Activated naive CD4-positive, alpha-beta T cell treated with anti-CD3 and anti-CD28 coated beads for 36 hours (primary cell): ENCODE measurements at regions not wholly inside any gene's neighbourhood (a gene's known extent, or its start where the extent isn't known, plus 50 kb on each side); places are given as distances from the start of the nearest gene placed in this dataset.

Experiments
- CTCF ChIA-PET: fragments of 350-600 bp; sonication (Branson Sonifier 250); formaldehyde crosslinking; loops from one replicate; lab custom pipeline; 2021; ENCODE audit warnings: antibody characterized with exemption; lab: Charles Lee
- DNase-seq: peaks from one replicate; pipeline ENCODE4 v3.0.0-alpha.2; 2020
- H3K27ac Mint-ChIP-seq: one replicate; pipeline ENCODE4 v1.8.0; 2021; ENCODE audit warnings: mild to moderate bottlenecking, mixed read lengths
- H3K27me3 Mint-ChIP-seq: one replicate; pipeline ENCODE4 v1.8.0; 2021; ENCODE audit warnings: low read depth, mixed read lengths
- H3K36me3 Mint-ChIP-seq: one replicate; pipeline ENCODE4 v1.8.0; 2021; ENCODE audit warnings: low read depth, mixed read lengths
- H3K4me1 Mint-ChIP-seq: one replicate; pipeline ENCODE4 v1.8.0; 2021; ENCODE audit warnings: low read depth, mixed read lengths
- H3K4me3 Mint-ChIP-seq: one replicate; pipeline ENCODE4 v1.8.0; 2021; ENCODE audit warnings: mild to moderate bottlenecking, moderate library complexity, mixed read lengths
- H3K9me3 Mint-ChIP-seq: one replicate; pipeline ENCODE4 v1.8.0; 2021; ENCODE audit warnings: mixed read lengths
- intact Hi-C: fragments of 100-400 bp; cut with micrococcal nuclease; formaldehyde crosslinking; loops from one replicate; pipeline ENCODE4 v1.15.1; 2023

DNA sequence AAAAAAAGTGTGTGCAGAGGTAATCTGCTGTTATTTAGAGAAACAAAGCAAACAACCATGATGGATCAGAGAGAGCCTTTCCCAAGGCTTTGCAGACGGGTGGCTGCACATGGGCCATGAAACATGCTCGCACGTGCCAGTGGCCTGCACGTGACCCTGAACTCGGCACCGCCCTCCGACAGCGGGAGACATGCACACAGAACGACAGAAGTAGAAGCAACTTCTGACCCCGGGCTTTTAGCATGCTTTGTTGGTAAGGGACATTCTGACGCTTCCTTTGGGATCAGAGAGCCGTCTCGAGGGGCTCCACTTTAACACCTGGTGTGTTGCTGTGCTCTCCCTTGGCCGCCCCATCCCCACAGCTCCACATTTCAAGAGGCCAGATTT lies 112.5 kb downstream of the KCNF1 start:
- DNase-seq: no peak
- no peak overlapping the region for H3K27ac Mint-ChIP-seq
- intact Hi-C loops: loop anchor here (10.0 kb wide), 1 partner anchor 189 kb away; no protein-coding TSS in a partner anchor
- H3K4me3 Mint-ChIP-seq: no peak overlapping the region
- no peaks in the 10 kb centered on the region for H3K27me3 Mint-ChIP-seq
- no peaks in the 10 kb centered on the region for H3K9me3 Mint-ChIP-seq
- H3K4me1 Mint-ChIP-seq: no peaks in the 10 kb centered on the region
- CTCF ChIA-PET: no interaction called here
- no peaks in the 10 kb centered on the region for H3K36me3 Mint-ChIP-seq

DNA sequence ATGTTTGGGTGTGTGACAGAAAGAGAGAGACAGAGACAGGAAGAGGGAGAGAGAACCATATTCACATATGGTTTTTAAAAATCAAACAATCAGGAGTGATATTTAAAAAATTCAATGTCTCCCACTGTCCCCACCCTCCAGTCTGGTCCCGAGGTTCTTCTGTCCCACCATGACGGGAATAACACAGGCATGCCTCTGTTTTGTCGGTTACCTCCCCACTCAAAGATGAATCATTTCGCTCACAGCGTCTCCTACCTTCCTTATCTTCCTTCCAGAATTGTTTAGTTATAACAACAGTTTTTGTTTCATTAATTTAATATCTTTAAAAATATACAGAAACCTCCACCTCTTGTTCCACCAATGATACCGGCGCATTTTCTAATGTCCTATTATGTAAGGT lies 113.0 kb downstream of the KCNF1 start:
- Mint-ChIP-seq H3K27ac (no peak overlapping the region), H3K4me3 (no peak overlapping the region), H3K36me3 (no peaks in the 10 kb centered on the region), H3K9me3 (no peaks in the 10 kb centered on the region), H3K27me3 (no peaks in the 10 kb centered on the region), H3K4me1 (no peaks in the 10 kb centered on the region)
- DNase-seq: no peak
- CTCF ChIA-PET: no interaction called here
- intact Hi-C loops: loop anchor here (10.0 kb wide), 1 partner anchor 190 kb away; no protein-coding TSS in a partner anchor

GRCh38 chr2:11026286-11026921 lies 114.7 kb downstream of the KCNF1 start:
- Mint-ChIP-seq H3K27ac (no peak overlapping the region), H3K4me3 (no peak overlapping the region), H3K4me1 (no peaks in the 10 kb centered on the region), H3K27me3 (no peaks in the 10 kb centered on the region), H3K36me3 (no peaks in the 10 kb centered on the region), H3K9me3 (no peaks in the 10 kb centered on the region)
- DNase-seq: no peak
- intact Hi-C loops: loop anchor here (10.0 kb wide), 1 partner anchor 192 kb away; no protein-coding TSS in a partner anchor
- CTCF ChIA-PET: no interaction called here

GRCh38 chr2:11027195-11027594 lies 115.5 kb downstream of the KCNF1 start:
- no peak for DNase-seq
- Mint-ChIP-seq H3K27ac (no peak overlapping the region), H3K27me3 (no peaks in the 10 kb centered on the region), H3K4me3 (no peak overlapping the region), H3K4me1 (no peaks in the 10 kb centered on the region), H3K9me3 (no peaks in the 10 kb centered on the region), H3K36me3 (no peaks in the 10 kb centered on the region)
- CTCF ChIA-PET: no interaction called here
- intact Hi-C loops: loop anchor here (10.0 kb wide), 1 partner anchor 192 kb away; no protein-coding TSS in a partner anchor

DNA sequence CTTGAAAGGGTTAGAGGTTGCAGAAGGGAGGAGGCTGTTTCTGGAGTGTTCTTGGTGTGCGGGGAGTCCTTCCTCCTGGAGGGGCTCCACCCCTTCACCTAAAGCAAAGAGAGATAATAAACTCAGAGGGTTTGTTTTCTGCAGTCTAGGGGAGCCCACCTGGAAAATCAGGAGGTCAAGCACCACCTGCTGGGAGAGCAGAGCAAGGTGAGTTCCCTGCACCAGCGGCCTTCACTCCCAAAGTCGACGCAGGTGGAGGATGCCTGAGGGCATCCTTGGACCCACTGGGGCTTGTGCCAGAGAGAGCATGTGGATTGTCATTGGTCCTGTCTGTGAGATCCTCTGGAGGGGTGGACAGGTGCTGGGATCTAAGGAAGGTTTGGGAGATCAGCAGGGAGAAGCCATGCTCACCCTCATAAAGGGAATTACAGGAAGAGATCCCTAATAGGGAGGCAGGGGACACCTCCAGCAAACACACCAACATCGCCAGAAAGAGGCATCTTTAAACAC lies 116.7 kb downstream of the KCNF1 start:
- CTCF ChIA-PET: no interaction called here

DNA sequence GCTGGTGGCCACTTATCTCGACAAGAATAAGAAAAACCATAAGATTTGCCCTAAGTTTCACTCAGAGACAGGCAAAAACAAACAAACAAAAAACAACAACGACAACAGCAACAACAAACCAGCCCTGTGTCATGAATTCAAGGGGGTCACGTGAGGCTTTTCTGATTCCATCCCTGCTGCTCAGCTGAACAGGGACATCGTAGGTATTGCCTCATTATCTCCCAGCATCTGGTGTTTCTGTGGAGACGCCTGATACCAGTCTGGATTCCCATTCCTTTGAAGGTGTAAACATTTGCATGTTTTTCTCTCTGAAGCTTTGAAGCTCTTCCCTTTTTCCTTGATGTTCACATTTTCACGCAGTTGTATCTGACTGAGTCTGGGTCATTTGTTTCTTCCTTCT lies 117.4 kb downstream of the KCNF1 start:
- CTCF ChIA-PET: no interaction called here
- no peaks in the 10 kb centered on the region for H3K36me3 Mint-ChIP-seq
- no peaks in the 10 kb centered on the region for H3K27me3 Mint-ChIP-seq
- intact Hi-C loops: loop anchor here (10.0 kb wide), 1 partner anchor 194 kb away; no protein-coding TSS in a partner anchor
- H3K4me3 Mint-ChIP-seq: no peak overlapping the region
- H3K9me3 Mint-ChIP-seq: peaks cover 3% of the 10 kb centered on the region
- DNase-seq: no peak
- no peak overlapping the region for H3K27ac Mint-ChIP-seq
- H3K4me1 Mint-ChIP-seq: no peaks in the 10 kb centered on the region

More for the DNA sequence above, 116.7 kb downstream of the KCNF1 start:
- no peaks in the 10 kb centered on the region for H3K27me3 Mint-ChIP-seq
- intact Hi-C loops: loop anchor here (10.0 kb wide), 1 partner anchor 194 kb away; no protein-coding TSS in a partner anchor
- no peak overlapping the region for H3K4me3 Mint-ChIP-seq
- H3K36me3 Mint-ChIP-seq: no peaks in the 10 kb centered on the region
- no peaks in the 10 kb centered on the region for H3K4me1 Mint-ChIP-seq
- no peak for DNase-seq
- peaks cover 3% of the 10 kb centered on the region for H3K9me3 Mint-ChIP-seq
- no peak overlapping the region for H3K27ac Mint-ChIP-seq

GRCh38 chr2:11030036-11030435 lies 118.3 kb downstream of the KCNF1 start:
- H3K4me3 Mint-ChIP-seq: no peak overlapping the region
- CTCF ChIA-PET: no interaction called here
- no peak overlapping the region for H3K27ac Mint-ChIP-seq
- no peaks in the 10 kb centered on the region for H3K36me3 Mint-ChIP-seq
- intact Hi-C loops: no loop called here
- no peaks in the 10 kb centered on the region for H3K4me1 Mint-ChIP-seq
- DNase-seq: no peak
- H3K27me3 Mint-ChIP-seq: no peaks in the 10 kb centered on the region
- peaks cover 3% of the 10 kb centered on the region for H3K9me3 Mint-ChIP-seq

DNA sequence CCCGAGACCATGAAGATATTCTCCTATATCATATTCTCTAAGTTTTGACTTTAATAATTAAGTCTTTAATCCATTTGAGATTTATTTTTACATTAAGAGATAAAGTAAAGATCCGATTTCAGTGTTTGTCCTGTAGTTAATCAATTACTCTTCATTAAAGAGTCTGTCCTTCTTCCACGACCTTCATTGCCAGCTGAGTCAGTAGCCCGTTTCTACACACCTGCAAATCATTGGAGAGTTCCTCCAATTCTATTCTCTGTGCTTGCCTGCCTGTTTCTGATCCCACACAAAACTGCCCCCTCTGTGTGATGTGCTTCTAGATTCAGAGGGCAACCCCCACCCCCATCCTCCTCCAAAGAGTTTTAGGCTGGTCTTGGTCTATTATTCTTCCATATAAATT lies 119.2 kb downstream of the KCNF1 start:
- Mint-ChIP-seq H3K27ac (no peak overlapping the region), H3K4me1 (no peaks in the 10 kb centered on the region), H3K36me3 (no peaks in the 10 kb centered on the region), H3K27me3 (peaks cover 2% of the 10 kb centered on the region), H3K4me3 (no peak overlapping the region), H3K9me3 (peaks cover 5% of the 10 kb centered on the region)
- no peak for DNase-seq
- CTCF ChIA-PET: no interaction called here
- intact Hi-C loops: no loop called here

- H3K36me3 Mint-ChIP-seq: no peaks in the 10 kb centered on the region
- DNase-seq: no peak
- CTCF ChIA-PET: no interaction called here
- intact Hi-C loops: no loop called here
- no peaks in the 10 kb centered on the region for H3K4me1 Mint-ChIP-seq
- peaks cover 12% of the 10 kb centered on the region for H3K9me3 Mint-ChIP-seq
- H3K27ac Mint-ChIP-seq: no peak overlapping the region
- no peak overlapping the region for H3K4me3 Mint-ChIP-seq
- peaks cover 9% of the 10 kb centered on the region for H3K27me3 Mint-ChIP-seq
Measured at GRCh38 chr2:11031876-11032275, 120.1 kb downstream of the KCNF1 start.

GRCh38 chr2:11032396-11032795 lies 120.7 kb downstream of the KCNF1 start:
- Mint-ChIP-seq H3K9me3 (peaks cover 17% of the 10 kb centered on the region), H3K4me3 (no peak overlapping the region), H3K27me3 (peaks cover 14% of the 10 kb centered on the region), H3K4me1 (no peaks in the 10 kb centered on the region), H3K36me3 (no peaks in the 10 kb centered on the region), H3K27ac (no peak overlapping the region)
- CTCF ChIA-PET: no interaction called here
- DNase-seq: no peak
- intact Hi-C loops: no loop called here

DNA sequence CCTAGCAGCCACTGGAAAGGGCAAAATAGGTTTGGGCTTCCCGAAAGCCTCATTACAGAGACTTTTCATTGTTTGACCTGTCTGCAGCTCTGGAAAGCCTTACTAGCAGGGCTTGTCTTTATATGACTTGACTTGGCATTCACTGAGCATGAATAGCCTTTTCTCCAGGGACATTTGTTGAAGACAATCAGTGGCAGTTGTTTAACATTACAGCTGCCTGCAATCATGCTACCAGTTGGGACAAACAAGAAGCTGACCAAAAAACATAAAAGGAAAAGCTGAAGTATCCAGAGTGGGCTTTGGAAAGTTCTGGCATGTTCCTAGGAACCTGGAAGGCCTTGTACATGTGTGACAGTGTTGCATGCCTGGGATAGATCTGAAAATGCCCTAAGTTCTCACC lies 121.4 kb downstream of the KCNF1 start:
- peaks cover 14% of the 10 kb centered on the region for H3K27me3 Mint-ChIP-seq
- DNase-seq: no peak
- CTCF ChIA-PET: no interaction called here

GRCh38 chr2:11038641-11039040 lies 116.6 kb upstream of the SLC66A3 start:
- Mint-ChIP-seq H3K36me3 (no peaks in the 10 kb centered on the region), H3K27me3 (peaks cover 28% of the 10 kb centered on the region), H3K4me1 (no peaks in the 10 kb centered on the region), H3K4me3 (no peak overlapping the region), H3K27ac (no peak overlapping the region), H3K9me3 (peaks cover 30% of the 10 kb centered on the region)
- DNase-seq: no peak
- intact Hi-C loops: no loop called here
- CTCF ChIA-PET: no interaction called here

More for the DNA sequence above, 121.4 kb downstream of the KCNF1 start:
- H3K27ac Mint-ChIP-seq: no peak overlapping the region
- intact Hi-C loops: no loop called here
- H3K36me3 Mint-ChIP-seq: no peaks in the 10 kb centered on the region
- peaks cover 21% of the 10 kb centered on the region for H3K9me3 Mint-ChIP-seq
- H3K4me3 Mint-ChIP-seq: no peak overlapping the region
- H3K4me1 Mint-ChIP-seq: no peaks in the 10 kb centered on the region

- no peak for DNase-seq
- peaks cover 27% of the 10 kb centered on the region for H3K9me3 Mint-ChIP-seq
- no peaks in the 10 kb centered on the region for H3K36me3 Mint-ChIP-seq
- intact Hi-C loops: no loop called here
- CTCF ChIA-PET: no interaction called here
- peaks cover 30% of the 10 kb centered on the region for H3K27me3 Mint-ChIP-seq
- H3K4me1 Mint-ChIP-seq: no peaks in the 10 kb centered on the region
- H3K27ac Mint-ChIP-seq: no peak overlapping the region
- H3K4me3 Mint-ChIP-seq: no peak overlapping the region
Measured at GRCh38 chr2:11040992-11041391, 114.3 kb upstream of the SLC66A3 start.
